PC-3 (cell line): ENCODE measurements at regions not wholly inside any gene's neighbourhood (a gene's known extent, or its start where the extent isn't known, plus 50 kb on each side); places are given as distances from the start of the nearest gene placed in this dataset.

Source experiments
- ATAC-seq: fragments of 200-7000 bp; cut with Tn5 transposase; 2 replicates; pipeline ENCODE4 v1.9.1; 2020; ENCODE audit warnings: mild to moderate bottlenecking, moderate library complexity
- BruUV-seq: library from RNA; stranded (reverse); fragments of 400-500 nt; replicated peaks from 2 replicates; lab custom pipeline; 2021; lab: Mats Ljungman, UMichigan
- CTCF ChIA-PET: fragments of 300-600 bp; sonication (Branson Sonifier 250); formaldehyde crosslinking; loops from one replicate; lab custom pipeline; 2022; ENCODE audit warnings: antibody characterized with exemption; lab: Charles Lee
- POLR2A ChIA-PET: fragments of 300-600 bp; sonication (Branson Sonifier 250); formaldehyde crosslinking; loops from one replicate; lab custom pipeline; 2022; ENCODE audit warnings: antibody characterized with exemption; ENCODE audit not compliant: unreplicated experiment; lab: Charles Lee
- DNase-seq: peaks from one replicate; pipeline ENCODE4 v3.0.0-alpha.2; 2015
- H2AFZ ChIP-seq: fragments of 300-600 bp; sonication (generic); 2 replicates; pipeline ENCODE4 v1.6.0; 2016; ENCODE audit warnings: antibody characterized with exemption, low read length
- H3F3A ChIP-seq: fragments of 300-600 bp; sonication (generic); one replicate; pipeline ENCODE4 v1.6.0; 2017; ENCODE audit warnings: antibody characterized with exemption, low read length, control low read depth, mild to moderate bottlenecking; ENCODE audit not compliant: unreplicated experiment
- H3K27ac ChIP-seq: fragments of 300-600 bp; sonication (generic); 2 replicates; pipeline ENCODE4 v1.5.1; 2016; ENCODE audit warnings: mild to moderate bottlenecking, low read length
- H3K27me3 ChIP-seq: fragments of 300-600 bp; sonication (generic); 2 replicates; pipeline ENCODE4 v1.6.1; 2016; ENCODE audit warnings: low read length, mixed read lengths
- H3K36me3 ChIP-seq: fragments of 300-600 bp; sonication (generic); 2 replicates; pipeline ENCODE4 v1.6.1; 2016; ENCODE audit warnings: low read depth, mixed run types, low read length, mixed read lengths
- H3K4me1 ChIP-seq: fragments of 300-600 bp; sonication (generic); 2 replicates; pipeline ENCODE4 v1.5.1; 2016; ENCODE audit warnings: low read length; ENCODE audit not compliant: insufficient read depth
- H3K4me2 ChIP-seq: fragments of 300-600 bp; sonication (generic); 2 replicates; pipeline ENCODE4 v1.6.0; 2016; ENCODE audit warnings: low read length
- H3K4me3 ChIP-seq: fragments of 300-600 bp; sonication (generic); 2 replicates; pipeline ENCODE4 v1.5.1; 2016; ENCODE audit warnings: mild to moderate bottlenecking, low read length, mixed read lengths
- H3K79me2 ChIP-seq: fragments of 300-600 bp; sonication (generic); 2 replicates; pipeline ENCODE4 v1.6.1; 2017; ENCODE audit warnings: low read length, mixed read lengths
- H3K9ac ChIP-seq: fragments of 300-600 bp; sonication (generic); 2 replicates; pipeline ENCODE4 v1.6.0; 2016; ENCODE audit warnings: mild to moderate bottlenecking, low read length
- H3K9me2 ChIP-seq: fragments of 300-600 bp; sonication (generic); replicated peaks from 2 replicates; pipeline ENCODE4 v1.6.1; 2016; ENCODE audit warnings: mixed run types, low read length, mixed read lengths
- H3K9me3 ChIP-seq: fragments of 300-600 bp; sonication (generic); 2 replicates; pipeline ENCODE4 v1.6.1; 2016; ENCODE audit warnings: low read length, mixed read lengths
- H4K20me1 ChIP-seq: fragments of 300-600 bp; sonication (generic); 2 replicates; pipeline ENCODE4 v1.6.1; 2016; ENCODE audit warnings: low read length, mixed read lengths
- EZH2 ChIP-seq: fragments of 300-600 bp; sonication (generic); IDR thresholded peaks from one replicate; pipeline ENCODE4 v1.6.1; 2017; ENCODE audit warnings: antibody characterized with exemption, mild to moderate bottlenecking, low read length; ENCODE audit not compliant: unreplicated experiment
- EZH2phosphoT487 ChIP-seq: fragments of 300-600 bp; sonication (generic); IDR thresholded peaks from 2 replicates; pipeline ENCODE4 v1.6.1; 2018; ENCODE audit warnings: mild to moderate bottlenecking, antibody characterized with exemption, low read length, borderline replicate concordance
- intact Hi-C: fragments of 100-400 bp; cut with micrococcal nuclease; formaldehyde crosslinking; loops from 2 replicates; pipeline ENCODE4 v1.9.0; 2023
- TF ChIP-seq, protein P1 (sequence below): fragments of 300-600 bp; sonication (generic); conservative IDR thresholded peaks from 2 replicates; pipeline ENCODE4 v1.5.1; 2017; ENCODE audit warnings: antibody characterized with exemption, low read depth, mild to moderate bottlenecking, low read length

DNA sequence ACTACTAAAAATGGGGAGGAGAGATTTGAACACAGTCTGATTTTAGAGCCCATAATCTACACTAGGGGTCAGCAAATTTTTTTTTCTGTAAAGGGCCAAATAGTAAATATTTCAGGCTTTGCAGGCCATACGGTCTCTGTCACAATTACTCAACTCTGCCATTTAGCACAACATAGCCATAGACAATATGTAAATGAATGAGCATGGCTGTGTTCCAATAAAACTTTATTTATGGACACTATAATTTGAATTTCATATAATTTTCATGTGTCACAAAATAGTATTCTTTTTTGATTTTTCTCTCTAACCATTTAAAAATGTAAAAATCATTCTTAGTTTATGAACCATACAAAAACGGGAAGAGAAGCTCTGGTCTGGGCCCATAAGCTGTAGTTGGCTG lies 309.4 kb downstream of the GPD2 start:
- no peaks in the 10 kb centered on the region for H4K20me1 ChIP-seq
- H3K27me3 ChIP-seq = no peaks in the 10 kb centered on the region
- H3F3A ChIP-seq = no peaks in the 10 kb centered on the region
- no peaks in the 10 kb centered on the region for H3K79me2 ChIP-seq
- H3K27ac ChIP-seq = no peak overlapping the region
- ATAC-seq = no peak
- H3K4me3 ChIP-seq = no peak overlapping the region
- H3K9me3 ChIP-seq = no peaks in the 10 kb centered on the region
- H3K9me2 ChIP-seq = no peaks in the 10 kb centered on the region
- TF ChIP-seq EZH2phosphoT487 (no peak), EZH2 (no peak)
- TF ChIP-seq, protein P1, sequence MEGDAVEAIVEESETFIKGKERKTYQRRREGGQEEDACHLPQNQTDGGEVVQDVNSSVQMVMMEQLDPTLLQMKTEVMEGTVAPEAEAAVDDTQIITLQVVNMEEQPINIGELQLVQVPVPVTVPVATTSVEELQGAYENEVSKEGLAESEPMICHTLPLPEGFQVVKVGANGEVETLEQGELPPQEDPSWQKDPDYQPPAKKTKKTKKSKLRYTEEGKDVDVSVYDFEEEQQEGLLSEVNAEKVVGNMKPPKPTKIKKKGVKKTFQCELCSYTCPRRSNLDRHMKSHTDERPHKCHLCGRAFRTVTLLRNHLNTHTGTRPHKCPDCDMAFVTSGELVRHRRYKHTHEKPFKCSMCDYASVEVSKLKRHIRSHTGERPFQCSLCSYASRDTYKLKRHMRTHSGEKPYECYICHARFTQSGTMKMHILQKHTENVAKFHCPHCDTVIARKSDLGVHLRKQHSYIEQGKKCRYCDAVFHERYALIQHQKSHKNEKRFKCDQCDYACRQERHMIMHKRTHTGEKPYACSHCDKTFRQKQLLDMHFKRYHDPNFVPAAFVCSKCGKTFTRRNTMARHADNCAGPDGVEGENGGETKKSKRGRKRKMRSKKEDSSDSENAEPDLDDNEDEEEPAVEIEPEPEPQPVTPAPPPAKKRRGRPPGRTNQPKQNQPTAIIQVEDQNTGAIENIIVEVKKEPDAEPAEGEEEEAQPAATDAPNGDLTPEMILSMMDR = no peak
- no TSS peak for BruUV-seq
- H3K4me2 ChIP-seq = no peak overlapping the region
- intact Hi-C loops = no loop called here
- no peaks in the 10 kb centered on the region for H3K36me3 ChIP-seq
- no peak for DNase-seq
- ChIA-PET POLR2A (no interaction called here), CTCF (no interaction called here)
- H3K9ac ChIP-seq = no peak overlapping the region
- no peak overlapping the region for H2AFZ ChIP-seq
- no peaks in the 10 kb centered on the region for H3K4me1 ChIP-seq

- no TSS peak for BruUV-seq
Measured at GRCh38 chr2:156748221-156748620, 312.0 kb downstream of the GPD2 start.

DNA sequence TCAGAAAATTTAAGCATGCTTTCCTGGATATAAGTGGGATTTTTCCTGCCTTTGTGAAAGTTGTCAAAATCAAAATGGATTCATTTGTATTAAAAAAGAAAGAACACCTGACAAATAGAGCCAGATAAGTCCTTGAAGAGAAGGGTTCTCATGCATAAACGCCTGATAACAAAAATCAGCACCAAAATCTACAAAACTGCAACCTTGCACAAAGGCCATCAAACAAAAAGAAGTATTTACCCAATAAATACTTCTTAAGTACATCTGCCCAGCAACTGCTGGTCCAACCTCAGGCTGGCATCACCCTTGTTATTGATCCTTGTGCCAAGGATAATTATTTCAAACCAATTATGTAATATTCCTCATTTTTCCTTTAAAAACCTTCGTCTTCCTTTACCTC lies 315.9 kb downstream of the GPD2 start:
- H3K27me3 ChIP-seq = no peaks in the 10 kb centered on the region
- no TSS peak for BruUV-seq
- no peak overlapping the region for H3K4me3 ChIP-seq
- no peak for DNase-seq
- CTCF ChIA-PET = no interaction called here
- H3K27ac ChIP-seq = no peak overlapping the region
- no peaks in the 10 kb centered on the region for H4K20me1 ChIP-seq
- no peaks in the 10 kb centered on the region for H3K79me2 ChIP-seq
- POLR2A ChIA-PET = no interaction called here
- H3K36me3 ChIP-seq = no peaks in the 10 kb centered on the region
- no peaks in the 10 kb centered on the region for H3F3A ChIP-seq
- no peak overlapping the region for H2AFZ ChIP-seq
- TF ChIP-seq, protein P1 = no peak
- TF ChIP-seq EZH2 (no peak), EZH2phosphoT487 (no peak)
- no peaks in the 10 kb centered on the region for H3K9me2 ChIP-seq
- H3K4me2 ChIP-seq = no peak overlapping the region
- H3K4me1 ChIP-seq = no peaks in the 10 kb centered on the region
- no peak overlapping the region for H3K9ac ChIP-seq
- intact Hi-C loops = no loop called here
- no peaks in the 10 kb centered on the region for H3K9me3 ChIP-seq
- no peak for ATAC-seq

More at GRCh38 chr2:156748221-156748620, 312.0 kb downstream of the GPD2 start:
- no peak overlapping the region for H3K9ac ChIP-seq
- TF ChIP-seq, protein P1 = no peak
- TF ChIP-seq EZH2phosphoT487 = no peak
- no peak for TF ChIP-seq EZH2
- H3K4me1 ChIP-seq = no peaks in the 10 kb centered on the region
- H3K27ac ChIP-seq = no peak overlapping the region
- H4K20me1 ChIP-seq = no peaks in the 10 kb centered on the region
- H3K9me2 ChIP-seq = no peaks in the 10 kb centered on the region
- no peak overlapping the region for H2AFZ ChIP-seq
- no peak overlapping the region for H3K4me2 ChIP-seq
- CTCF ChIA-PET = no interaction called here
- no peak overlapping the region for H3K4me3 ChIP-seq
- H3K36me3 ChIP-seq = no peaks in the 10 kb centered on the region
- intact Hi-C loops = no loop called here
- no peaks in the 10 kb centered on the region for H3K9me3 ChIP-seq
- H3K79me2 ChIP-seq = no peaks in the 10 kb centered on the region
- no peaks in the 10 kb centered on the region for H3F3A ChIP-seq
- H3K27me3 ChIP-seq = no peaks in the 10 kb centered on the region
- ATAC-seq (no peak), DNase-seq (no peak)
- POLR2A ChIA-PET = no interaction called here
